HG03095 (cell line): ENCODE measurements at regions not wholly inside any gene's neighbourhood (a gene's known extent, or its start where the extent isn't known, plus 50 kb on each side); places are given as distances from the start of the nearest gene placed in this dataset.
"Not testable (repeated sequence)": the region's sequence is repeated elsewhere in the genome, so short reads cannot be mapped to it uniquely, and the experiment has no call there.

Source experiments
- ATAC-seq: cut with Tn5 transposase; IDR thresholded peaks from one replicate; pipeline ENCODE4 v1.9.1; 2021; ENCODE audit warnings: moderate library complexity; ENCODE audit not compliant: unreplicated experiment

DNA sequence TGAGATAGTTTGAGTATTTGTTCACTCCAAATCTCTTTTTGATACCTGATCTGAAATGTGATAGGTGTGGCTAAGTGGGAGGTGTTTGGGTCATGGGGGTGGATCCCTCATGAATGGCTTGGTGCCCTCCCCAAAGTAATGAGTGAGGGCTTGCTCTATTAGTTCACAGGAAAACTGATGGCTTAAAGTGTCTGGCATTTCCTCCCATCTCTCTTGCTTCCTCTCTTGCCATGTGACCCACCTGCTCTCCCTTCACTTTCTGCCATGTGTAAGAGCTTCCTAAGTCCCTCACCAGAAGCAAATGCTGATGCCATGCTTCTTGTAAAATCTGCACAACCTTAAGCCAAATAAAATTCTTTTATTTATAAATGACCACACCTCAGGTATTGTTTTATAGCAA lies 61.1 kb downstream of the MAD2L1 start:
- no peak for ATAC-seq

DNA sequence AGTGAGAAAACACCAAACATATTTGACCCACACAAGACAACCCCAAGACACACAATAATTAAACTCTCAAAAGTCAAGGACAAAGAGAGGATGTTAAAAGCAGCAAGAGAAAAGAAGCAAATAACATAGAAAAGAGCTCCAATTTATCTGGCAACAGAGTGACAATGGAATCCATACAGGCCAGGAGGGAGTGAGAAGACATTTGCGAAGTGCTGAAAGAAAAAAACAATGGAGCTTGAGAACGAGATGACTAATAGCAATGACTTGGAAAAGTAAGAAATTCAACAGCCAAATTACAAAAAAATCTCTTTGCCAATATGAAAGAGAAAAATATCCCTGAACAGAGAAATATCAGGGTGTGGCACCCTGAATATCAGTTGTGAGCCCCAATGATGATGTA lies 61.6 kb downstream of the MAD2L1 start:
- no peak for ATAC-seq

DNA sequence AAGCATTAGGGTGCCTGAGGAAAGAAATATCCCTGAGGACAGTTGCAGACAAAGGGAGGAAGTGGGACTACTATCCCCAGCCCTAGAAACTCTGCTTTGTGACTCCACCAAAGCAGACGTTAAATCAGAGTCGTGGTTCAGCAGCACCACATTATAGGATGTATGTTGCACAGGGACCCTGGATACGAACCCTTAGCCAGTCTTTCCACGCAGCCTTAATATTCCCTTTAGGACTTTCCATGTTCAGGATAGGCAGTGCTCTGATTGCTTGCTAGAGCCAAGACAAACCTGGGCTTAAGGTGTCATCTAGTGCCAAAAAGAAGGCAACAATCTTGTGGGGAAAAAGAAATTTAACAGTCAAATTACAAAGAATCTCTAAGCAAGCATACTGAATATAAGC lies 62.6 kb downstream of the MAD2L1 start:
- ATAC-seq = no peak

DNA sequence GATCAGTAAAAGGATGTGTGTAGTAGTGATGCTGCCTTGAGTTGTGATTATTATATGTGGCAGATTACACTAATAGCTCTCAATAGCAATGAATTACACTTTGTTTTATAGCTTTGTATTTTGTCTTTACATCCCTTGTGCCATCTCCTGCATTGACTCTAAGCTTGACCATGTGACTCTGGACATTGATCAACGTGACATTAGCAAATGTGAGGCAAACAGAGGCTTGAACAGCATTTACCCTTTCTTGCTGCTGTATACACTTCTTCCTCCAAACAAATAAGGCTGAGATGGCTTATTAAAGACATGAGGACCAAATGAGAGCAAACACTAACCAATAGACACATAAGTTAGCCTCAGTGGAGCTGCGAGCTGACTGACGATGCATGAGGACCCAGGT lies 63.5 kb downstream of the MAD2L1 start:
- ATAC-seq = no peak

DNA sequence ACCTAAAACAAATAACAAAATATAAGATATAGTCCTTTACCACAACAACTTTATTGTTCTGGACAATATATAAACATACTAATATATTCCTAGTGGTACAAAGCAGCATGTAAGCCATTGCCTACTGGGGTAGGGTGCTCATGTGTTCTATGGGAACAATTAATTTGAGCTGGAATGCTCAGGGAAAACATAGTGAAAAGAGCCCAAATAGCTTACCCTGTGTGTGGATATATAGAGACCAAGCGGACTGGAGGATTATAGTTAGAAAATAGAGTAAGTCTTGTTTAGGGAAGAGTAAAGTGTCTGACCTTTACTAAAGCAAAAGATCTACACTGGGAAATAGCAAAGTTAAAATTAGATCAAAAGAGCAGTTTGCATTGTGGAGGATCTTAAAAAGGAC lies 64.8 kb downstream of the MAD2L1 start:
- no peak for ATAC-seq

DNA sequence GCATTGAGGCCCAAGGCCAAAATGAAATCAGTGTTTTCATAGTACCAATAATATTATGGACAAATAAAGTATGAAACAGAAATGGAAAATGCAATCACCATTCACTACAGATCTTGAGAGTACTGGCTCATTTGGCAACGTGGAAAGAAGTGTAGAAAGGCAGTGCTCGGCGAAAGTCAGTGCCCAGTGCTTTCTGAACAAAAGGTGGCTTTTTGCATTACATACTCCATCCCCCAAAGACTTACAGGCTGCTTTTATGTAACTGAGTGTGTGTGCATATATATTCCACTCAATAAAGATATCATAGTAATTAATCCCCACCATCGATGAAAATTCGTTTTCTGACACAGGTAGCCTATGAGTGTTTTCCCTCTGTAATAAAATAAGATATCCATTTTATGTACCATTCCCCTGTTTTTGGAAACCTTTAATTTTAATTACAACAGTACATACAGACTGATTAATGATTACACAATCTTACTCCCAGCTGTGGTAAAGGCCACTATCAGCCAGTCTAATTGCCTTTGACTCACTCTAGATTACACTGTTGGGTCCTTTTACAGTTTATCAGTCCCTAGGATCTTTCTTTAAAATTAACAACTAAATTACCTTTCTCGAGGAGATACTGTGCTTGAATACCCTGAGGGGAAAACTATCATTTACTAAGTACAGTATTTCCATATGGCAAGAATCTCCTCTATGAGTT lies 65.9 kb downstream of the MAD2L1 start:
- ATAC-seq = no peak

DNA sequence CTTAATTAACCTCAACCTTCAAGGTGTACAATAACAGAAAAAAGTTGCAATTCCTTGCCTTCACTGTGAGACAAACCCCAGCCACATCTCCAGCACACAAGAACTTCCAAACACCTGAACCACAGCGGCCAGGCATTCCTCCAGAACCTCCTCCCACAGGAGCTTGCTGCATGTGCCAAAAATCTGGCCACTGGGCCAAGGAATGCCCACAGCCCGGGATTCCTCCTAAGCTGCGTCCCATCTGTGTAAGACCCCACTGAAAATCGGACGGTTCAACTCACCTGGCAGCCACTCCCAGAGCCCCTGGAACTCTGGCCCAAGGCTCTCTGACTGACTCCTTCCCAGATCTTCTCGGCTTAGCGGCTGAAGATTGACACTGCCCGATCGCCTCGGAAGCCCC lies 70.6 kb downstream of the MAD2L1 start:
- not testable (repeated sequence) for ATAC-seq

DNA sequence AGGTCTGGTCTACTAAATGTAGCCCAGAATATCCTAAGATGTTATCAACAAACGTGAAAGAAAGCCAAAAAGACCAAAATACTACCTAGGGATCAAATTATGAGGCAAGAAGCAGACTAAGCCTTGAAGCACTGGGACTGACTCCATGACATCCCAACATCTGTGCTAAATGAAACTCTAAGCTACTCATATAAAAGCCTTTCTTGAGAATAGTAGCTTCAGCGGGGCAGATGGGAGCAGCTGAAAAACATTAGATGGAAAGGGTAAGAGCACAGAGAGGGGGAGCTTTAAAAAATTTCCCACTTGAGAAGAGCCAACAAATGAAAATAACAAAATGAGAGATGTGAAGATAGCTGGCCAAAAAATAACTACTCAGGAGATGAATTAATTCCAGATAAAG lies 81.7 kb downstream of the MAD2L1 start:
- no peak for ATAC-seq

DNA sequence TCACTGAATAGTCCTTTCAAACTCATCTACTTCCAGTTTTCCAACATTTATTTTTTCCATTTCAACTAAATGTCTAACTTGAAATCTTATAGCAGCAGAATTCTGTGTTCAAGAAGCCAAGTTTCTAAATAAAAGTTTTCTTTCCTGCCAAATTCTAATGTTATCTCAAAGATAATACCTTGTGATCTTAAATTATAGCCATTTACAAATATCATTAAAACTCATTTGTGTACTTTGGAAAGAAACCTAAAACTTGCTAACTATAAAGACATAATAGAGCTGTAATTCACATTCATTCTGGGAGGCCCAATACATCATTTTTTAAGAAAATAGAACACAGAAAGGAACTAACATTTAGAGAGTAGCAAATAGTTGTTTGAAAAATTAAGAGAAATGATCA lies 83.9 kb downstream of the MAD2L1 start:
- no peak for ATAC-seq

DNA sequence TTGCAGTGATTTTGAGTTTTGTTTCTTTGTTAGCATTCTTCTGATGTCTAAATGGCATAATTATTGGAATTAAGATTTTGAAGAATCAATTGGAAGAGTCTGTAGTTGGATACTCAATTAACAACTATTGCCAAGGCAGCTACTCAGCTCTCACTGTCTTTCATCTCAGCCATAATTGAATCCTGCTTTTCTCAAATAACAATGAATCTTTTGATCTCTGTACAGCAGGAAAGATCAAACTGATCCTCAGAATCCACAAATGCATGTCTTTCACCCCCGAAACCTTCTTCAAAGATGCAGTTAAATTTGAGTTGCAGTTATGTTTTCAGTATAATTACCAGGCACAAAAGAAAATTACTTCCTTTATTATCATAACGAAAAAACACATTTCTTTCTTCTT lies 86.2 kb downstream of the MAD2L1 start:
- no peak for ATAC-seq

DNA sequence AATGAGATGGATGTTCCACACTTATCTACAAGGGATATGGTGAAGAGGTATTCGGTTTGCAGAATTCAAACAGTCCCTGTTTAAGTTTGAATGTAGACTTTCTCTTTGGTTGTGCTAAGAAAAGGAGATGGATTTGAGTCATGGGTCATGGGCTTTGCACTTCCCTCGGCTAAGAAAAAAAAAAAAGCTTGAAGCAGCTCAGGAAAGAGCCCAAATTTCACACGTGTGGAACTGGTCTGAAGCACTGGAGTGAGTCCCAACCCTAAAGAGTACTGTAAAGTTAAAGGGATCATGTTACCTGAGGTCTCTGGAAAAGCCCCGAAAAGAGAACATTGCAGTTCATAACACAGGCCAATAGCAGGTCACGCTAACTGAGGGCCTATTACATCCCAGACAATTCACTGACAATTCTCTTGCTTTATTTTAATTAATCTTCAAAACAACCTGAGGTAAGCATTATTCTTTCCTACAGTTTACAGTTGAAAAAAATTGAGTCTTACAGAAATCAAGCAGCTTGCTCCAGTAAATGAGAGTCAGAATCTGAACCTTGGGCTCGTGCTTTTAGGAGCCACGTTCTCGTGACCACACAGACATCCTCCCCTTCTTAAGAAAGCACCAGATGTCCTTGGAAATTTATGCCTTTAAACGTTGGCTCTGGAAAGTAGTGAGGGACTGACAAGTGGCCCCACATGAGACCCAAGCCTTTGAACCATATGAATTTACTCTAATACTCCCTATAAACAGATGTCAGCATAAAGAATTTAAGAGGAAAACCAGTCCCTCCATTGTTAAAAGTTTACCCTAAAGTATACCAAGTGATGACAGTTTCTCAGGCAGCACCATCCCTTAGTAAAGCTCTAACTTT lies 89.3 kb downstream of the MAD2L1 start:
- no peak for ATAC-seq

DNA sequence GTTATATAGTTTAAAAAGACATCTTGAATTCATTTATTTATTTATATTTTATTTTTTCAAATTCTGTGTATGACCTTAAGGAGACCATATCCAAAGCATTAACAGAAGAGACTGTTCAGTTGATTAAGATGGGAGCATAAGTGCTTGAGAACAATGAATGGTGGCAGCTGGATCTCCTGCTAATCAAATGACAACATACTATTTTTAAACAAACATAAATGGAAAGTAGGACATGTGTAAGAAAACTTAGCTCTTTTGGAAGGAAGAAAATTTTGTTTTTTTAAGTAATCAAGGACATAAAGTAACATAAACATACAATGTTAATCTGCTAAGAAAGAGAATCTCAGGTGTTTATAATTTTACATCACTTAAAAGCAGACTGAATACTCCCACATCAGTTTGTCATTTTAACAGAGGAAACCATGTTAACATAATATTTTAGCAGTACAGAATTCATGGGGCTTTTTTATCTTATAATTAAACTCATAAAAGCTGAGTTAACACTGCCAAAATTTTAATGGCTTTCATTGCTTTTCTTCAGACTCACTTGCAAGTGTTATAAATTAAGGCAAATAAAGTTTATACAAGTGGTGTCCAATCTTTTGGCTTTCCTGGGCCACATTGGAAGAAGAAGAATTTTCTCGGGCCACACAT lies 95.1 kb downstream of the MAD2L1 start:
- ATAC-seq = no peak

DNA sequence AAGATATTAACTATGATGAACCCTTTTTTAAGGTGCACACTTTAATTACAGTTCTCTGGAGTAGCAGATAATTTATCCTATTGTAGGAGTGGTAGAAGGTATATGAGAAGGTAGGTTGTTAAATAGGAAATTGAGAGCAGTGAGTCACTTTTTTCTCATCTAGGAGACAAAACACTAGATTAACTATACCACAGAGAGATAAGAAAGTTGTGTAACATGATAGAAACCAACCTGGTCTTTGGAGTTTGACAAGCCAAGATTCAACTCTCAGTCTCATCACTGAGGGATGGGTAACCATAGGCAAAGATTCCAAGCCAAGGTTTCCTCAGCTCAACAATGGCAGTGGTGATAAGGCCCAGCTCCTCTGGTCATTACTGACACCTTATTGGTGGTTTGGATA lies 104.0 kb downstream of the MAD2L1 start:
- no peak for ATAC-seq

DNA sequence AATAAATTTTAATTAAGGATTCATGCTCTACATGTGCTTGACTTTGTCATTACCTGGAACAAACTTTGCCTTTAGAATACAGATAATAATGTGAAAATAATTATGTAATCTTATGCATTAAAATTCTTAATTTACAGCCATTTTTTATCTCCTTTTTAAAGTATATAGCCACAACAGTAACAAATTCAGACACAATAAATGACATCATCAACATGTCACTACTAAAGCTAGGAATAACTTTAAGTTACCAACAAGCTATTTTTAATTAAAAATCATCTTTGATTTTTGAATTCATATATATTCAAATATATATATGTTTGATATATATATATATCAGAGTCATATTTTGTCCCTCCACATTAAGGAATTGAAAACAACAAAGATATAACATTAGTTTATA lies 107.7 kb downstream of the MAD2L1 start:
- ATAC-seq = no peak

DNA sequence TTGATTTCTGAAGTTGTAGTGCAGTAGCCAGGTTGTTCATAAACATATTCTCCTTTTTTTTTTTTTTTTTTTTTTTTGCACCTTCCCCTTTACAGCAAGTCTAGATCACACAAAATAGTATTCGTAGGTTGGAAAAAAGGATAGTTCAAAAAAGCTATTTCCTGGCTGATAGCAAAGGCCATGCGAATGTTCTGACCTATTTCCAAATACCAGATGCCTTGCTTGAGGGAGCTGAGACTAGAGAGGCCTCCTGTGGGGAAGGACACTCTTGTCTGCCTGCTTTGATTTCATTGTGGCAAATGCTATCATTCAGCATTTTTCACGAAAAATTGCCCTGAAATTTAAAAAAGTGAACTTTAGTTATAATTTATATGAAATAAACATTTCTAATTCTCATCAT lies 111.4 kb downstream of the MAD2L1 start:
- ATAC-seq = no peak

DNA sequence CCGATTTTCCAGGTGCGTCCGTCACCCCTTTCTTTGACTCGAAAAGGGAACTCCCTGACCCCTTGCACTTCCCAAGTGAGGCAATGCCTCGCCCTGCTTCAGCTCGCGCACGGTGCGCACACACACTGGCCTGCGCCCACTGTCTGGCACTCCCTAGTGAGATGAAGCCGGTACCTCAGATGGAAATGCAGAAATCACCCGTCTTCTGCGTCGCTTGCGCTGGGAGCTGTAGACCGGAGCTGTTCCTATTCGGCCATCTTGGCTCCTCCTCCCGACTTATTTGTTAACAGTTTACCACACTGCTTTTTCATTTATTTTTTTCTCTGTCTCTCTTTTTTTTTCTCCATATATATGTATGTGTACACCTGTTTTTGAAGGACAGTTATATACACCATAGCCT lies 112.2 kb downstream of the MAD2L1 start:
- not testable (repeated sequence) for ATAC-seq

DNA sequence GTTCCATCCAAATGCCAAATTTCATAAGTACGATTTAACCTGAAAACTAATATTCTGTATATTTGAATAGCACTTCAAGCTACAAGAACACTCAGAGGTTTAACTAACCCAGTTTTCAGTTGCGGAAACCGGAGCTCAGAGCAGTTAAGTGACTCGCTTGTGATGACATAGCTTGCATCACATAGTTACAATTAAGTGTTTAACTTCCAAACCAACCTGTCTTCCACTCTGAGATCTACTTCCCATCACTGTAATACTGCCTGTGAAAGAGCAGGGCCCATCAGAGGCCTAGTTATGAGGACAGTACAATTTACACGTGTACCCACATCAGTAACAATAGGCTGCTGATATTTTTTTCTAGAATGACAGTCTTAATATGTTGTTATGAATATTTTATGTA lies 120.3 kb downstream of the MAD2L1 start:
- no peak for ATAC-seq

DNA sequence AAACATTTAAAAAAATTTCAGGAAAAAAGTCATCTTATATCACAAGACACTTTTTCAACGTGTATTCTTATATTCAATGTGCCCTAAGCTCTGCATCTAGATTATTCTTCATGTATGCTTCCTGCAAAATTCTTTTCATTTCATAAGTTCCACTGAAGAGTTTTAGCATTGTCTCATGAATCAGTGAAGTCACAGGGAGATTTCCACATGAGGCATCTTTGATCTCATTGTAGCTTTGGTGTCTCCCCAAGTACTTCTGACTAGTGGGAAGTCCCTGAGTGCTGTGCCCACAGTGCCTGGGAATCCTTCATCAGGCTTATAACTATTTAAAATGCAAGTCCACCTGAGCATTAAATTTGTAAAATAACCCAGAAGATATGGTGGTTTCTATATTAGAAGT lies 123.8 kb downstream of the MAD2L1 start:
- no peak for ATAC-seq

DNA sequence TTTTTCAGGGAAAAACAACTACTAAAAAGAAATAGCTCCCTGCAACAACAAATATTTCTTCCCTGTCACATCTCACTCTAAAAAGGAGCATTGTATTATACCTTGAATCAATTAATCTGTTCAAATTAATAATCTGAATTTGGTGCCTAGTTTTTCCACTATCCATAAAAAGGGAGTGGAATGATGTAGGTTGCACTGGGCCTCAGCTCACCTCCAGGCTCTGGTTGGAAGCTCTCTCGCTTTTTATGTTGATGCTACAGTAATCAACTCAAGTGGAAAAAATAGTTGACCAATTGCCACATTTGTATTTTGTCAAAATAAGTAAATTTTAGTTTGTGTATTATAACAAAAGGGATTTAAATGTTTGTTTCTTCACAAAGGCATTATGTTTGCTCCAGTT lies 126.1 kb downstream of the MAD2L1 start:
- no peak for ATAC-seq

DNA sequence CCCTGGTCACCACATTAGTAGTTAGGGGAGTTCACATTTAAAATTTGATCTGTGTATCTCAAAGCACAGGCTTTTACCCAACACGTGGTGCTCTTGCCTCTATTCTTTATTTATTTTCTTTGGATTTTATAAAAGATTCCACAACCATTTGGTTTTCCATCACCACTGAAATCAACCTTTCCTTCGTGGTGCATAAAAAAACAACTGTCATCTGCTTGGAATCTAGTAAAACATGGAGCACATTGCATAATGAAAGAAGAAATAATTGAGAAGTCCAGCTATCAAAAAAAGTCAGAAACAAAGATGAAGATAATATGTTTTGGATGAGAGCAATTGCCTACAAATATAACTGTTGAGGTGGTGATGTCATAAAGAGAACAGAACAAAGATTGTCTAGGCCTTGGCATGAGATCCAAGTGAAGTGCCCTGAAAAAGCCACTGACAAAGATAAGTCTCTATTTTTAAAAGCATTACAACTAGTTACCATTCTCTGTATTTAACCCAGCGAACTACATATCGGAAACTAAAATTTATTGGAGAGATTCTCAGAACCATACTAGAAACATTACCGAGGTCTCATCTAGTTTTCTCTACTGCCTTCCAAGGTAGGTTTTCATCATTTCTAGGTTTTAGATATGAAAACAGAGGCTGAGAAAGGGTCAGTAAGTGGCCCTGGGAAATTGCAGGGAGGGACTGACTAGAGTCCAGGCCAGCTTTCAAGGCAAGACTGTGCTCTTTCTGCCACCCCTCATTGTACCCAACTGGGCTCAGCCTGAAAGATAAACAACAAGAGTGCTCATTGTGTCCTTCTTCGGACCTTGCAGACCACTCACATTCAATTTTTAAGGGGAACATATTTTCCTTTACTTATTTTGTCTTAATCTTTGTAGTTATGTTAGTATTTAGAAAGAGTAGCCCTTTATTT lies 127.3 kb downstream of the MAD2L1 start:
- ATAC-seq = no peak

DNA sequence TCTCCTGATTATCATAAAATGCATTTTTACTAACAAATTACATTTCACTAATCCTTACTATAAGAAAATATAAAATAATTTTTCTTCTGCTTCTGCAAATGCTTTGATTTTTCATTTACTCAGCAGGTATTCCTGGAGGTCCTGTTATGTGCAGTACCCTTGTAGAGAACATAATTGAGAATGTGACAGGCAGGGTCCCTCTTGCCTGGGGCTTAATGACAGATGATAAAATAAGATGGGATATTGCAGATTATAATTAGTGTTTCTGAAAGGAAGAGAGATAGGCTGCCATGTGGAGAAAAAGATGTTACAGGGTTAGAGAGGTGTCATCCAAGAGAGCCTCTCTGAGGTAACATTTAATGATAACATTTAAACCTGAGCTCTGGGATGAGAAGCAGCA lies 128.9 kb downstream of the MAD2L1 start:
- ATAC-seq = no peak
